Stomach (tissue), 4 donors: ENCODE measurements at regions not wholly inside any gene's neighbourhood (a gene's known extent, or its start where the extent isn't known, plus 50 kb on each side); places are given as distances from the start of the nearest gene placed in this dataset.

Experiments used
- CTCF ChIP-seq, 7 experiments: fragments of 450-650 bp in 4 of 7; fragments of 200-600 bp in 3 of 7; sonication (generic) in 3 of 7; IDR thresholded peaks; one replicate each; pipeline ENCODE4 v1.5.1; 2016 to 2019; ENCODE audit warnings: antibody characterized with exemption in 7 of 7, control low read depth in 2 of 7, mild to moderate bottlenecking in 1 of 7
- POLR2AphosphoS5 ChIP-seq, 3 donors: sonication (generic); formaldehyde crosslinking; IDR thresholded peaks; one replicate each; pipeline ENCODE4 v1.6.1; 2016; ENCODE audit warnings: antibody characterized with exemption in 3 of 3

GRCh38 chrX:20596856-20597255 is 330.1 kb upstream of the RPS6KA3 start:
- TF ChIP-seq CTCF (IDR thresholded peaks at IDR 0.05) (no peak), POLR2AphosphoS5 (IDR thresholded peaks at IDR 0.05) (no peak)
